HEK293 (cell line): ENCODE measurements at regions not wholly inside any gene's neighbourhood (a gene's known extent, or its start where the extent isn't known, plus 50 kb on each side); places are given as distances from the start of the nearest gene placed in this dataset.
A peak's percentile ranks its signal among the peaks of the same experiment; 100 is the strongest.

Experiments
- CTCF ChIA-PET: fragments of 350-600 bp; formaldehyde crosslinking; extraction: SDS; loops from one replicate; lab custom pipeline; 2021; ENCODE audit warnings: antibody characterized with exemption; lab: Yijun Ruan, JAX
- POLR2A ChIA-PET: fragments of 300-600 bp; formaldehyde crosslinking; extraction: SDS; loops from one replicate; lab custom pipeline; 2020; ENCODE audit warnings: antibody characterized with exemption, inconsistent platforms; lab: Yijun Ruan, JAX
- H3K27ac ChIP-seq: fragments of 200-500 bp; sonication (Bioruptor generic); 2 replicates; pipeline ENCODE4 v1.5.1; 2014; ENCODE audit warnings: low read depth, low read length, control low read depth, inconsistent platforms; ENCODE audit errors: extremely low read depth
- H3K36me3 ChIP-seq, 2 experiments: fragments of 200-500 bp in 1 of 2; sonication (Bioruptor generic) in 1 of 2; 1 replicate in 1 of 2; 2 replicates in 1 of 2; pipeline ENCODE4 v1.5.1; 2014 to 2017; ENCODE audit warnings: inconsistent platforms in 2 of 2, low read length in 2 of 2; ENCODE audit not compliant: control insufficient read depth in 2 of 2, insufficient read depth in 1 of 2
- H3K4me1 ChIP-seq: fragments of 200-500 bp; sonication (Bioruptor generic); 2 replicates; pipeline ENCODE4 v1.5.1; 2014; ENCODE audit warnings: mild to moderate bottlenecking, low read length, inconsistent platforms; ENCODE audit not compliant: control insufficient read depth, insufficient read depth
- H3K4me3 ChIP-seq: 2 replicates; pipeline ENCODE4 v1.5.1; 2011; ENCODE audit warnings: low read depth, mild to moderate bottlenecking, control low read depth, low read length, moderate library complexity
- H3K9me3 ChIP-seq: fragments of 200-500 bp; sonication (Bioruptor generic); 2 replicates; pipeline ENCODE4 v1.5.1; 2014; ENCODE audit warnings: low read depth, low read length, inconsistent platforms; ENCODE audit not compliant: control insufficient read depth, insufficient read depth
- GFI1B ChIP-seq: fragments of 450-650 bp; formaldehyde crosslinking; IDR thresholded peaks from 2 replicates; pipeline ENCODE4 v1.5.1; 2016; ENCODE audit warnings: missing biosample characterization, missing genetic modification characterization
- GLIS2 ChIP-seq: fragments of 450-650 bp; formaldehyde crosslinking; IDR thresholded peaks from 2 replicates; pipeline ENCODE4 v1.5.1; 2016; ENCODE audit warnings: missing biosample characterization, missing genetic modification characterization
- HOXA7 ChIP-seq: sonication (generic); formaldehyde crosslinking; IDR thresholded peaks from 2 replicates; pipeline ENCODE4 v1.8.1; 2022; ENCODE audit warnings: missing genetic modification reagents, borderline replicate concordance
- HOXD13 ChIP-seq: sonication (generic); formaldehyde crosslinking; IDR thresholded peaks from 2 replicates; pipeline ENCODE4 v1.8.0; 2022; ENCODE audit warnings: missing genetic modification reagents, borderline replicate concordance
- OSR2 ChIP-seq: fragments of 450-650 bp; formaldehyde crosslinking; IDR thresholded peaks from 2 replicates; pipeline ENCODE4 v1.5.1; 2016; ENCODE audit warnings: missing biosample characterization, missing genetic modification characterization
- PRDM6 ChIP-seq: fragments of 450-650 bp; formaldehyde crosslinking; IDR thresholded peaks from 2 replicates; pipeline ENCODE4 v1.5.1; 2017; ENCODE audit warnings: missing biosample characterization, missing genetic modification characterization
- REPIN1 ChIP-seq: fragments of 450-650 bp; formaldehyde crosslinking; IDR thresholded peaks from 2 replicates; pipeline ENCODE4 v1.5.1; 2017; ENCODE audit warnings: missing biosample characterization, missing genetic modification characterization, low read depth
- SETDB1 ChIP-seq: IDR thresholded peaks from one replicate; pipeline ENCODE4 v1.6.1; 2017; ENCODE audit warnings: mild to moderate bottlenecking, low read length, moderate library complexity, mixed read lengths; ENCODE audit not compliant: insufficient read length
- WT1 ChIP-seq: fragments of 450-650 bp; formaldehyde crosslinking; IDR thresholded peaks from 2 replicates; pipeline ENCODE4 v1.5.1; 2016; ENCODE audit warnings: missing biosample characterization, missing genetic modification characterization
- ZNF133 ChIP-seq: fragments of 450-650 bp; formaldehyde crosslinking; IDR thresholded peaks from 2 replicates; pipeline ENCODE4 v1.5.1; 2016; ENCODE audit warnings: missing biosample characterization, missing genetic modification characterization
- ZNF214 ChIP-seq: fragments of 450-650 bp; formaldehyde crosslinking; IDR thresholded peaks from 2 replicates; pipeline ENCODE4 v1.5.1; 2017; ENCODE audit warnings: missing biosample characterization, mild to moderate bottlenecking, missing genetic modification characterization, borderline replicate concordance
- ZNF26 ChIP-seq: fragments of 450-650 bp; formaldehyde crosslinking; IDR thresholded peaks from 2 replicates; pipeline ENCODE4 v1.5.1; 2016; ENCODE audit warnings: missing biosample characterization, missing genetic modification characterization
- ZNF324 ChIP-seq: fragments of 450-650 bp; formaldehyde crosslinking; IDR thresholded peaks from 2 replicates; pipeline ENCODE4 v1.5.1; 2016; ENCODE audit warnings: missing biosample characterization, missing genetic modification characterization
- ZNF513 ChIP-seq: fragments of 450-650 bp; IDR thresholded peaks from 2 replicates; pipeline ENCODE4 v1.5.1; 2018; ENCODE audit warnings: missing biosample characterization, missing genetic modification characterization
- ZNF530 ChIP-seq: fragments of 450-650 bp; formaldehyde crosslinking; IDR thresholded peaks from 2 replicates; pipeline ENCODE4 v1.5.1; 2016; ENCODE audit warnings: low read depth, missing biosample characterization, missing genetic modification characterization
- ZNF621 ChIP-seq: fragments of 450-650 bp; formaldehyde crosslinking; IDR thresholded peaks from 2 replicates; pipeline ENCODE4 v1.5.1; 2017; ENCODE audit warnings: missing biosample characterization, missing genetic modification characterization
- ZNF701 ChIP-seq: fragments of 450-650 bp; formaldehyde crosslinking; IDR thresholded peaks from 2 replicates; pipeline ENCODE4 v1.5.1; 2016; ENCODE audit warnings: missing biosample characterization, missing genetic modification characterization
- ZNF707 ChIP-seq: fragments of 450-650 bp; formaldehyde crosslinking; IDR thresholded peaks from 2 replicates; pipeline ENCODE4 v1.5.1; 2016; ENCODE audit warnings: missing biosample characterization, missing genetic modification characterization
- ZSCAN30 ChIP-seq: fragments of 450-650 bp; IDR thresholded peaks from 2 replicates; pipeline ENCODE4 v1.5.1; 2018; ENCODE audit warnings: missing biosample characterization, mild to moderate bottlenecking, missing genetic modification characterization, moderate library complexity
- ZSCAN5A ChIP-seq: fragments of 450-650 bp; formaldehyde crosslinking; IDR thresholded peaks from 2 replicates; pipeline ENCODE4 v1.5.1; 2016; ENCODE audit warnings: missing biosample characterization, missing genetic modification characterization

- CTCF ChIA-PET = interaction anchor here (0.6 kb wide), 1 partner anchor 378 kb away, joined by 3 read pairs; no protein-coding TSS in a partner anchor
- POLR2A ChIA-PET = no interaction called here
- H3K36me3 ChIP-seq = no peaks in the 10 kb centered on the region
- H3K9me3 ChIP-seq = no peaks in the 10 kb centered on the region
- H3K4me3 ChIP-seq = no peak overlapping the region
- H3K27ac ChIP-seq = no peak overlapping the region
- TF ChIP-seq ZNF26 (tag by site-specific recombination) (peak; percentile 94), ZNF707 (tag by site-specific recombination) (no peak), SETDB1 (peak; percentile 66), GLIS2 (tag by site-specific recombination) (no peak)
- no peaks in the 10 kb centered on the region for H3K4me1 ChIP-seq
Observed at GRCh38 chr1:87866416-87866815, 537.7 kb downstream of the LMO4 start.

GRCh38 chr1:87867626-87868025, 538.9 kb downstream of the LMO4 start:
- CTCF ChIA-PET = no interaction called here

More at GRCh38 chr1:87867626-87868025, 538.9 kb downstream of the LMO4 start:
- no peaks in the 10 kb centered on the region for H3K4me1 ChIP-seq
- TF ChIP-seq ZNF214 (tag by site-specific recombination) (no peak), ZNF324 (tag by site-specific recombination) (no peak), HOXA7 (no peak), ZNF701 (tag by site-specific recombination) (no peak), HOXD13 (CRISPR knock-in tag) (no peak), ZSCAN30 (tag by site-specific recombination) (no peak), PRDM6 (no peak), GFI1B (tag by site-specific recombination) (no peak), WT1 (tag by site-specific recombination) (no peak), ZSCAN5A (tag by site-specific recombination) (no peak), ZNF513 (tag by site-specific recombination) (no peak), REPIN1 (tag by site-specific recombination) (no peak), ZNF133 (tag by site-specific recombination) (no peak), ZNF530 (tag by site-specific recombination) (no peak), ZNF621 (tag by site-specific recombination) (no peak), OSR2 (tag by site-specific recombination) (no peak)
- H3K4me3 ChIP-seq = no peak overlapping the region
- no peak overlapping the region for H3K27ac ChIP-seq
- no peaks in the 10 kb centered on the region for H3K9me3 ChIP-seq
- no peaks in the 10 kb centered on the region for H3K36me3 ChIP-seq
- POLR2A ChIA-PET = no interaction called here
